ENCODE measurements at regions not wholly inside any gene's neighbourhood (a gene's known extent, or its start where the extent isn't known, plus 50 kb on each side); places are given as distances from the start of the nearest gene placed in this dataset.
"Not testable (repeated sequence)": the region's sequence is repeated elsewhere in the genome, so short reads cannot be mapped to it uniquely, and the experiment has no call there.

- no peak for DNase-seq (ENCODE audit: low read depth)
Observed at GRCh38 chr3:18987862-18988447, 160.4 kb upstream of the KCNH8 start.

- no peak for DNase-seq (ENCODE audit: low read depth)
Observed at GRCh38 chr3:18987070-18987469, 161.2 kb upstream of the KCNH8 start.

- no peak for DNase-seq (ENCODE audit: low read depth)
Observed at GRCh38 chr3:18982920-18983319, 165.4 kb upstream of the KCNH8 start.

- DNase-seq (ENCODE audit: low read depth) = not testable (repeated sequence)
Observed at GRCh38 chr3:18976102-18976501, 172.2 kb upstream of the KCNH8 start.

GRCh38 chr3:18968120-18968519, 180.2 kb upstream of the KCNH8 start:
- no peak for DNase-seq (ENCODE audit: low read depth)

GRCh38 chr3:18965781-18966180, 182.5 kb upstream of the KCNH8 start:
- no peak for DNase-seq (ENCODE audit: low read depth)

GRCh38 chr3:18964640-18965039, 183.7 kb upstream of the KCNH8 start:
- no peak for DNase-seq (ENCODE audit: low read depth)

- DNase-seq (ENCODE audit: low read depth) = no peak
Observed at GRCh38 chr3:18951333-18951732, 197.0 kb upstream of the KCNH8 start.

GRCh38 chr3:18946524-18946923, 201.8 kb upstream of the KCNH8 start:
- no peak for DNase-seq (ENCODE audit: low read depth)

GRCh38 chr3:18937574-18937973, 210.7 kb upstream of the KCNH8 start:
- DNase-seq (ENCODE audit: low read depth) = no peak

- DNase-seq (ENCODE audit: low read depth) = no peak
Observed at GRCh38 chr3:18919158-18919557, 229.2 kb upstream of the KCNH8 start.

- DNase-seq (ENCODE audit: low read depth) = no peak
Observed at GRCh38 chr3:18917923-18918322, 230.4 kb upstream of the KCNH8 start.

GRCh38 chr3:18902081-18902793, 246.1 kb upstream of the KCNH8 start:
- DNase-seq (ENCODE audit: low read depth) = no peak

- DNase-seq (ENCODE audit: low read depth) = no peak
Observed at GRCh38 chr3:18901571-18901970, 246.7 kb upstream of the KCNH8 start.

GRCh38 chr3:18900994-18901393, 247.3 kb upstream of the KCNH8 start:
- DNase-seq (ENCODE audit: low read depth) = no peak

- no peak for DNase-seq (ENCODE audit: low read depth)
Observed at GRCh38 chr3:18898911-18899310, 249.4 kb upstream of the KCNH8 start.

GRCh38 chr3:18892756-18893155, 255.6 kb upstream of the KCNH8 start:
- DNase-seq (ENCODE audit: low read depth) = no peak

GRCh38 chr3:18892047-18892446, 256.3 kb upstream of the KCNH8 start:
- no peak for DNase-seq (ENCODE audit: low read depth)

GRCh38 chr3:18891641-18892040, 256.7 kb upstream of the KCNH8 start:
- DNase-seq (ENCODE audit: low read depth) = no peak

GRCh38 chr3:18890449-18890848, 257.9 kb upstream of the KCNH8 start:
- DNase-seq (ENCODE audit: low read depth) = no peak

GRCh38 chr3:18888819-18889218, 259.5 kb upstream of the KCNH8 start:
- no peak for DNase-seq (ENCODE audit: low read depth)

GRCh38 chr3:18888370-18888769, 259.9 kb upstream of the KCNH8 start:
- no peak for DNase-seq (ENCODE audit: low read depth)

GRCh38 chr3:18886331-18886730, 262.0 kb upstream of the KCNH8 start:
- DNase-seq (ENCODE audit: low read depth) = no peak

GRCh38 chr3:18885612-18886011, 262.7 kb upstream of the KCNH8 start:
- DNase-seq (ENCODE audit: low read depth) = no peak
